GM23338 (cell line): ENCODE measurements at regions not wholly inside any gene's neighbourhood (a gene's known extent, or its start where the extent isn't known, plus 50 kb on each side); places are given as distances from the start of the nearest gene placed in this dataset.
"Not testable (repeated sequence)": the region's sequence is repeated elsewhere in the genome, so short reads cannot be mapped to it uniquely, and the experiment has no call there.

Experiments used
- ATAC-seq: fragments of 200-7000 bp; cut with Tn5 transposase; 3 replicates; pipeline ENCODE4 v1.9.1; 2020
- DNase-seq: peaks from one replicate; pipeline ENCODE4 v3.0.0-alpha.2; 2015; ENCODE audit warnings: low spot score
- H2AFZ ChIP-seq: fragments of 200-600 bp; sonication (generic); 2 replicates; pipeline ENCODE4 v1.8.0; 2016; ENCODE audit warnings: antibody characterized with exemption, mild to moderate bottlenecking, moderate library complexity
- H3F3A ChIP-seq: fragments of 200-600 bp; sonication (generic); replicated peaks from 2 replicates; pipeline ENCODE4 v1.8.0; 2017; ENCODE audit warnings: antibody characterized with exemption, mixed run types, low read depth
- H3K27ac ChIP-seq: fragments of 200-600 bp; sonication (generic); 2 replicates; pipeline ENCODE4 v1.6.1; 2016; ENCODE audit warnings: low read depth
- H3K27me3 ChIP-seq: fragments of 200-600 bp; sonication (generic); 2 replicates; pipeline ENCODE4 v1.8.0; 2016; ENCODE audit warnings: mild to moderate bottlenecking, mixed run types, moderate library complexity; ENCODE audit not compliant: insufficient read depth
- H3K36me3 ChIP-seq: fragments of 200-600 bp; sonication (generic); 2 replicates; pipeline ENCODE4 v1.8.0; 2016; ENCODE audit warnings: mild to moderate bottlenecking; ENCODE audit not compliant: insufficient read depth
- H3K4me1 ChIP-seq: fragments of 200-600 bp; sonication (generic); 2 replicates; pipeline ENCODE4 v1.8.0; 2016; ENCODE audit warnings: mild to moderate bottlenecking, moderate library complexity; ENCODE audit not compliant: insufficient read depth
- H3K4me2 ChIP-seq: fragments of 200-600 bp; sonication (generic); 2 replicates; pipeline ENCODE4 v1.7.1; 2017; ENCODE audit warnings: mixed run types
- H3K4me3 ChIP-seq: fragments of 200-600 bp; sonication (generic); 2 replicates; pipeline ENCODE4 v1.6.1; 2016; ENCODE audit warnings: mixed run types
- H3K79me2 ChIP-seq: fragments of 200-600 bp; sonication (generic); replicated peaks from 2 replicates; pipeline ENCODE4 v1.8.0; 2017; ENCODE audit warnings: mild to moderate bottlenecking; ENCODE audit not compliant: insufficient read depth
- H3K9me2 ChIP-seq: fragments of 200-600 bp; sonication (generic); 2 replicates; pipeline ENCODE4 v1.8.0; 2017; ENCODE audit not compliant: insufficient read depth
- H4K20me1 ChIP-seq: fragments of 200-600 bp; sonication (generic); replicated peaks from 2 replicates; pipeline ENCODE4 v1.8.0; 2017; ENCODE audit warnings: mild to moderate bottlenecking; ENCODE audit not compliant: insufficient read depth
- H3K27ac Mint-ChIP-seq: 2 replicates; pipeline ENCODE4 v1.8.0; 2020; ENCODE audit warnings: inconsistent platforms, mild to moderate bottlenecking, moderate library complexity, mixed read lengths
- H3K27me3 Mint-ChIP-seq: 3 replicates; pipeline ENCODE4 v1.8.0; 2022; ENCODE audit warnings: low read depth, mild to moderate bottlenecking, moderate library complexity, mixed read lengths, inconsistent platforms; ENCODE audit not compliant: insufficient read depth, poor library complexity
- H3K36me3 Mint-ChIP-seq: 3 replicates; pipeline ENCODE4 v1.8.0; 2021; ENCODE audit warnings: low read depth, mild to moderate bottlenecking, inconsistent platforms, moderate library complexity, mixed read lengths
- H3K4me1 Mint-ChIP-seq: 3 replicates; pipeline ENCODE4 v1.8.0; 2020; ENCODE audit warnings: mild to moderate bottlenecking, inconsistent platforms, mixed read lengths
- H3K4me3 Mint-ChIP-seq: 3 replicates; pipeline ENCODE4 v1.8.0; 2021; ENCODE audit warnings: moderate library complexity, mild to moderate bottlenecking, inconsistent platforms, mixed read lengths
- H3K9me3 Mint-ChIP-seq: 3 replicates; pipeline ENCODE4 v1.8.0; 2020; ENCODE audit warnings: moderate library complexity, mild to moderate bottlenecking, inconsistent platforms, mixed read lengths
- CREB1 ChIP-seq: fragments of 250-450 bp; sonication (Bioruptor Pico); IDR thresholded peaks from 2 replicates; pipeline ENCODE4 v1.5.0; 2020; ENCODE audit warnings: low read depth, mild to moderate bottlenecking, moderate library complexity
- EZH2 ChIP-seq: fragments of 200-600 bp; sonication (generic); IDR thresholded peaks from one replicate; pipeline ENCODE4 v1.8.0; 2017; ENCODE audit warnings: antibody characterized with exemption, mild to moderate bottlenecking, low read depth; ENCODE audit not compliant: unreplicated experiment
- EZH2phosphoT487 ChIP-seq: fragments of 200-600 bp; sonication (generic); IDR thresholded peaks from one replicate; pipeline ENCODE4 v1.8.1; 2018; ENCODE audit warnings: antibody characterized with exemption; ENCODE audit not compliant: unreplicated experiment
- JUNB ChIP-seq: IDR thresholded peaks from one replicate; pipeline ENCODE4 v1.6.1; 2016; ENCODE audit warnings: antibody characterized with exemption; ENCODE audit not compliant: unreplicated experiment
- NANOG ChIP-seq: IDR thresholded peaks from 2 replicates; pipeline ENCODE4 v1.6.1; 2016; ENCODE audit warnings: antibody characterized with exemption, borderline replicate concordance
- POLR2AphosphoS5 ChIP-seq: IDR thresholded peaks from 2 replicates; pipeline ENCODE4 v1.6.1; 2016; ENCODE audit warnings: antibody characterized with exemption, low read depth
- ZNF114 ChIP-seq: fragments of 250-450 bp; sonication (Bioruptor Pico); IDR thresholded peaks from 2 replicates; pipeline ENCODE4 v1.5.0; 2020; ENCODE audit warnings: mild to moderate bottlenecking, moderate library complexity
- ZNF331 ChIP-seq: fragments of 250-450 bp; sonication (Bioruptor Pico); IDR thresholded peaks from 2 replicates; pipeline ENCODE4 v1.5.0; 2020; ENCODE audit warnings: low read depth, mild to moderate bottlenecking, moderate library complexity
- TF ChIP-seq, protein P1 (sequence below): IDR thresholded peaks from 2 replicates; pipeline ENCODE4 v1.6.1; 2016; ENCODE audit warnings: antibody characterized with exemption
- TF ChIP-seq, protein P2 (sequence below), 2 experiments: fragments of 200-600 bp in 1 of 2; sonication (generic) in 1 of 2; conservative IDR thresholded peaks; 2 replicates each; pipeline versions ENCODE4 v1.5.1 to v1.6.1; 2016 to 2017; ENCODE audit warnings: antibody characterized with exemption in 2 of 2, low read depth in 2 of 2, mild to moderate bottlenecking in 2 of 2, moderate library complexity in 1 of 2
- TF ChIP-seq, protein P3 (sequence below): fragments of 250-450 bp; sonication (Bioruptor Pico); IDR thresholded peaks from 2 replicates; pipeline ENCODE4 v1.5.0; 2020; ENCODE audit warnings: mild to moderate bottlenecking, moderate library complexity

DNA sequence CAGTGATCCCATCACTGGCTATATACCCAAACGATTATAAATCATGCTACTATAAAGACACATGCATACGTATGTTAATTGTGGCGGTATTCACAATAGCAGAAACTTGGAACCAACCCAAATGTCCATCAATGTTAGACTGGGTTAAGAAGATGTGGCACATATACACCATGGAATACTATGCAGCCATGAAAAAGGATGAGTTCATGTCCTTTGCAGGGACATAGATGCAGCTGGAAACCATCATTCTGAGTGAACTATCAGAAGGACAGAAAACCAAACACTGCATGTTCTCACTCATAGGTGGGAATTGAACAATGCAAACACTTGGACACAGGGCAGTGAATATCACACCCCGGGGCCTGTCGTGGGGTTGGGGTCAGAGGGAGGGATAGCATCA, 1335.4 kb downstream of the EPHA7 start:
- not testable (repeated sequence) for DNase-seq, ATAC-seq, H3K27ac ChIP-seq, H3F3A ChIP-seq, H3K36me3 ChIP-seq, H2AFZ ChIP-seq, H3K4me2 ChIP-seq, H3K27me3 ChIP-seq, H4K20me1 ChIP-seq, H3K27me3 Mint-ChIP-seq, H3K4me3 ChIP-seq, H3K79me2 ChIP-seq, H3K4me1 Mint-ChIP-seq, H3K4me3 Mint-ChIP-seq, H3K9me2 ChIP-seq, H3K4me1 ChIP-seq, H3K27ac Mint-ChIP-seq
- Mint-ChIP-seq H3K9me3 (peaks cover 47% of the 10 kb centered on the region), H3K36me3 (peaks cover 12% of the 10 kb centered on the region; the same call in 2 of the 3 replicates)

DNA sequence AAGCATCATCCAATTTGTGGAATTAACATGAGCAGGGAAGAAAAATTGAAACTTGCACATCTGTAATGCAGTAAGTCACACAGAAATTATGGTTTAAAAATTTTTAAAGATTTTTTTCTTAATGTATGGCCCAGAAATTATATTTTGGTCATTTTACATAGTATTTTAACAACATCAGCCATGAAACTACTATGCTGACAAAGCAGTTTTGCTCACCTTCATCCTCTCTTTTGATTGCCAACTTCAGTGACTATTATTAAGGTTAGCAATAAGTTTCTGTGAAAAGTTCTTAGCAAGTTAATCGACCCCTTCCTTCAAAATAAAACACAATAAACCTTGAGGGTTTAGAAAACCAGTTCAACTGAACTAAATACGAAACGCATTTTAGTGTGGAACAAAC, 1347.0 kb downstream of the EPHA7 start:
- Mint-ChIP-seq H3K27ac (peak overlapping the region; percentile 79), H3K4me3 (no peak overlapping the region), H3K36me3 (no peaks in the 10 kb centered on the region), H3K9me3 (peaks cover 4% of the 10 kb centered on the region), H3K27me3 (no peaks in the 10 kb centered on the region), H3K4me1 (peaks cover 9% of the 10 kb centered on the region)
- no peak overlapping the region for H3K4me2 ChIP-seq
- H4K20me1 ChIP-seq: no peaks in the 10 kb centered on the region
- H3K9me2 ChIP-seq: peaks cover 3% of the 10 kb centered on the region; the same call in 1 of the 2 replicates
- H3F3A ChIP-seq: no peaks in the 10 kb centered on the region
- no peak overlapping the region for H3K4me3 ChIP-seq
- H3K27me3 ChIP-seq: no peaks in the 10 kb centered on the region
- TF ChIP-seq JUNB: no peak
- no peak for TF ChIP-seq ZNF331 (CRISPR knock-in tag)
- TF ChIP-seq, protein P1, sequence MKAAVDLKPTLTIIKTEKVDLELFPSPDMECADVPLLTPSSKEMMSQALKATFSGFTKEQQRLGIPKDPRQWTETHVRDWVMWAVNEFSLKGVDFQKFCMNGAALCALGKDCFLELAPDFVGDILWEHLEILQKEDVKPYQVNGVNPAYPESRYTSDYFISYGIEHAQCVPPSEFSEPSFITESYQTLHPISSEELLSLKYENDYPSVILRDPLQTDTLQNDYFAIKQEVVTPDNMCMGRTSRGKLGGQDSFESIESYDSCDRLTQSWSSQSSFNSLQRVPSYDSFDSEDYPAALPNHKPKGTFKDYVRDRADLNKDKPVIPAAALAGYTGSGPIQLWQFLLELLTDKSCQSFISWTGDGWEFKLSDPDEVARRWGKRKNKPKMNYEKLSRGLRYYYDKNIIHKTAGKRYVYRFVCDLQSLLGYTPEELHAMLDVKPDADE: no peak
- no peak for TF ChIP-seq CREB1 (CRISPR knock-in tag)
- no peak for TF ChIP-seq NANOG
- no peak for TF ChIP-seq POLR2AphosphoS5
- TF ChIP-seq EZH2: no peak
- TF ChIP-seq, protein P2, sequence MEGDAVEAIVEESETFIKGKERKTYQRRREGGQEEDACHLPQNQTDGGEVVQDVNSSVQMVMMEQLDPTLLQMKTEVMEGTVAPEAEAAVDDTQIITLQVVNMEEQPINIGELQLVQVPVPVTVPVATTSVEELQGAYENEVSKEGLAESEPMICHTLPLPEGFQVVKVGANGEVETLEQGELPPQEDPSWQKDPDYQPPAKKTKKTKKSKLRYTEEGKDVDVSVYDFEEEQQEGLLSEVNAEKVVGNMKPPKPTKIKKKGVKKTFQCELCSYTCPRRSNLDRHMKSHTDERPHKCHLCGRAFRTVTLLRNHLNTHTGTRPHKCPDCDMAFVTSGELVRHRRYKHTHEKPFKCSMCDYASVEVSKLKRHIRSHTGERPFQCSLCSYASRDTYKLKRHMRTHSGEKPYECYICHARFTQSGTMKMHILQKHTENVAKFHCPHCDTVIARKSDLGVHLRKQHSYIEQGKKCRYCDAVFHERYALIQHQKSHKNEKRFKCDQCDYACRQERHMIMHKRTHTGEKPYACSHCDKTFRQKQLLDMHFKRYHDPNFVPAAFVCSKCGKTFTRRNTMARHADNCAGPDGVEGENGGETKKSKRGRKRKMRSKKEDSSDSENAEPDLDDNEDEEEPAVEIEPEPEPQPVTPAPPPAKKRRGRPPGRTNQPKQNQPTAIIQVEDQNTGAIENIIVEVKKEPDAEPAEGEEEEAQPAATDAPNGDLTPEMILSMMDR (conservative IDR thresholded peaks at IDR 0.05; ENCODE audit: low read depth in 2 of 2): no peak
- TF ChIP-seq ZNF114 (CRISPR knock-in tag): no peak
- TF ChIP-seq, protein P3, sequence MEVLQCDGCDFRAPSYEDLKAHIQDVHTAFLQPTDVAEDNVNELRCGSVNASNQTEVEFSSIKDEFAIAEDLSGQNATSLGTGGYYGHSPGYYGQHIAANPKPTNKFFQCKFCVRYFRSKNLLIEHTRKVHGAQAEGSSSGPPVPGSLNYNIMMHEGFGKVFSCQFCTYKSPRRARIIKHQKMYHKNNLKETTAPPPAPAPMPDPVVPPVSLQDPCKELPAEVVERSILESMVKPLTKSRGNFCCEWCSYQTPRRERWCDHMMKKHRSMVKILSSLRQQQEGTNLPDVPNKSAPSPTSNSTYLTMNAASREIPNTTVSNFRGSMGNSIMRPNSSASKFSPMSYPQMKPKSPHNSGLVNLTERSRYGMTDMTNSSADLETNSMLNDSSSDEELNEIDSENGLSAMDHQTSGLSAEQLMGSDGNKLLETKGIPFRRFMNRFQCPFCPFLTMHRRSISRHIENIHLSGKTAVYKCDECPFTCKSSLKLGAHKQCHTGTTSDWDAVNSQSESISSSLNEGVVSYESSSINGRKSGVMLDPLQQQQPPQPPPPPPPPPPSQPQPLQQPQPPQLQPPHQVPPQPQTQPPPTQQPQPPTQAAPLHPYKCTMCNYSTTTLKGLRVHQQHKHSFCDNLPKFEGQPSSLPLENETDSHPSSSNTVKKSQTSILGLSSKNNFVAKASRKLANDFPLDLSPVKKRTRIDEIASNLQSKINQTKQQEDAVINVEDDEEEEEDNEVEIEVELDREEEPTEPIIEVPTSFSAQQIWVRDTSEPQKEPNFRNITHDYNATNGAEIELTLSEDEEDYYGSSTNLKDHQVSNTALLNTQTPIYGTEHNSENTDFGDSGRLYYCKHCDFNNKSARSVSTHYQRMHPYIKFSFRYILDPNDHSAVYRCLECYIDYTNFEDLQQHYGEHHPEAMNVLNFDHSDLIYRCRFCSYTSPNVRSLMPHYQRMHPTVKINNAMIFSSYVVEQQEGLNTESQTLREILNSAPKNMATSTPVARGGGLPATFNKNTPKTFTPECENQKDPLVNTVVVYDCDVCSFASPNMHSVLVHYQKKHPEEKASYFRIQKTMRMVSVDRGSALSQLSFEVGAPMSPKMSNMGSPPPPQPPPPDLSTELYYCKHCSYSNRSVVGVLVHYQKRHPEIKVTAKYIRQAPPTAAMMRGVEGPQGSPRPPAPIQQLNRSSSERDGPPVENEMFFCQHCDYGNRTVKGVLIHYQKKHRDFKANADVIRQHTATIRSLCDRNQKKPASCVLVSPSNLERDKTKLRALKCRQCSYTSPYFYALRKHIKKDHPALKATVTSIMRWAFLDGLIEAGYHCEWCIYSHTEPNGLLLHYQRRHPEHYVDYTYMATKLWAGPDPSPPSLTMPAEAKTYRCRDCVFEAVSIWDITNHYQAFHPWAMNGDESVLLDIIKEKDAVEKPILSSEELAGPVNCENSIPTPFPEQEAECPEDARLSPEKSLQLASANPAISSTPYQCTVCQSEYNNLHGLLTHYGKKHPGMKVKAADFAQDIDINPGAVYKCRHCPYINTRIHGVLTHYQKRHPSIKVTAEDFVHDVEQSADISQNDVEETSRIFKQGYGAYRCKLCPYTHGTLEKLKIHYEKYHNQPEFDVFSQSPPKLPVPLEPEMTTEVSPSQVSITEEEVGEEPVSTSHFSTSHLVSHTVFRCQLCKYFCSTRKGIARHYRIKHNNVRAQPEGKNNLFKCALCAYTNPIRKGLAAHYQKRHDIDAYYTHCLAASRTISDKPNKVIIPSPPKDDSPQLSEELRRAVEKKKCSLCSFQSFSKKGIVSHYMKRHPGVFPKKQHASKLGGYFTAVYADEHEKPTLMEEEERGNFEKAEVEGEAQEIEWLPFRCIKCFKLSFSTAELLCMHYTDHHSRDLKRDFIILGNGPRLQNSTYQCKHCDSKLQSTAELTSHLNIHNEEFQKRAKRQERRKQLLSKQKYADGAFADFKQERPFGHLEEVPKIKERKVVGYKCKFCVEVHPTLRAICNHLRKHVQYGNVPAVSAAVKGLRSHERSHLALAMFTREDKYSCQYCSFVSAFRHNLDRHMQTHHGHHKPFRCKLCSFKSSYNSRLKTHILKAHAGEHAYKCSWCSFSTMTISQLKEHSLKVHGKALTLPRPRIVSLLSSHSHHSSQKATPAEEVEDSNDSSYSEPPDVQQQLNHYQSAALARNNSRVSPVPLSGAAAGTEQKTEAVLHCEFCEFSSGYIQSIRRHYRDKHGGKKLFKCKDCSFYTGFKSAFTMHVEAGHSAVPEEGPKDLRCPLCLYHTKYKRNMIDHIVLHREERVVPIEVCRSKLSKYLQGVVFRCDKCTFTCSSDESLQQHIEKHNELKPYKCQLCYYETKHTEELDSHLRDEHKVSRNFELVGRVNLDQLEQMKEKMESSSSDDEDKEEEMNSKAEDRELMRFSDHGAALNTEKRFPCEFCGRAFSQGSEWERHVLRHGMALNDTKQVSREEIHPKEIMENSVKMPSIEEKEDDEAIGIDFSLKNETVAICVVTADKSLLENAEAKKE (CRISPR knock-in tag): no peak
- TF ChIP-seq EZH2phosphoT487: no peak
- H3K79me2 ChIP-seq: no peaks in the 10 kb centered on the region
- DNase-seq (no peak), ATAC-seq (no peak)
- no peaks in the 10 kb centered on the region for H3K36me3 ChIP-seq
- no peak overlapping the region for H2AFZ ChIP-seq
- no peaks in the 10 kb centered on the region for H3K4me1 ChIP-seq
- no peak overlapping the region for H3K27ac ChIP-seq
